SU-DHL-6 (cell line): ENCODE measurements at regions not wholly inside any gene's neighbourhood (a gene's known extent, or its start where the extent isn't known, plus 50 kb on each side); places are given as distances from the start of the nearest gene placed in this dataset.

Experiments used
- H2AFZ ChIP-seq: fragments of 200-600 bp; sonication (generic); 2 replicates; pipeline ENCODE4 v1.6.1; 2014; ENCODE audit warnings: low read depth, mild to moderate bottlenecking, moderate library complexity, mixed read lengths, antibody characterized with exemption, low read length; ENCODE audit not compliant: severe bottlenecking
- H3F3A ChIP-seq: fragments of 200-600 bp; shearing (Covaris generic); 2 replicates; pipeline ENCODE4 v1.6.0; 2016; ENCODE audit warnings: antibody characterized with exemption, mild to moderate bottlenecking; ENCODE audit not compliant: insufficient read depth
- H3K27ac ChIP-seq: fragments of 200-600 bp; sonication (generic); 2 replicates; pipeline ENCODE4 v1.5.1; 2016; ENCODE audit warnings: low read depth, mild to moderate bottlenecking, low read length, moderate library complexity, mixed read lengths
- H3K27me3 ChIP-seq: fragments of 200-600 bp; sonication (generic), shearing (Covaris generic); 2 replicates; pipeline ENCODE4 v1.6.0; 2014; ENCODE audit warnings: mild to moderate bottlenecking, low read length
- H3K36me3 ChIP-seq: fragments of 200-600 bp; sonication (generic); 2 replicates; pipeline ENCODE4 v1.6.1; 2014; ENCODE audit warnings: mild to moderate bottlenecking, low read length, mixed read lengths
- H3K4me2 ChIP-seq: fragments of 300-600, 200-600 bp; shearing (Covaris generic), sonication (generic); 2 replicates; pipeline ENCODE4 v1.6.0; 2014; ENCODE audit warnings: low read length, low read depth, mild to moderate bottlenecking; ENCODE audit not compliant: poor library complexity, severe bottlenecking
- H3K4me3 ChIP-seq: fragments of 200-600 bp; sonication (generic); 2 replicates; pipeline ENCODE4 v1.5.1; 2014; ENCODE audit warnings: antibody characterized with exemption, low read length, mild to moderate bottlenecking, mixed read lengths; ENCODE audit not compliant: insufficient read depth, poor library complexity, severe bottlenecking
- H3K79me2 ChIP-seq: fragments of 200-600 bp; sonication (generic); 2 replicates; pipeline ENCODE4 v1.6.1; 2014; ENCODE audit warnings: mild to moderate bottlenecking, low read length, moderate library complexity; ENCODE audit not compliant: insufficient read depth
- H3K9ac ChIP-seq: fragments of 200-600 bp; sonication (generic); 2 replicates; pipeline ENCODE4 v1.7.0; 2014; ENCODE audit warnings: mild to moderate bottlenecking, low read length
- H3K9me2 ChIP-seq: fragments of 200-600 bp; sonication (generic); replicated peaks from 2 replicates; pipeline ENCODE4 v1.6.1; 2014; ENCODE audit warnings: low read length; ENCODE audit not compliant: insufficient read depth
- H3K9me3 ChIP-seq: fragments of 200-600 bp; sonication (generic); 2 replicates; pipeline ENCODE4 v1.6.1; 2014; ENCODE audit warnings: low read length, mixed read lengths; ENCODE audit not compliant: insufficient read depth
- H4K20me1 ChIP-seq: fragments of 200-600 bp; sonication (generic); 2 replicates; pipeline ENCODE4 v1.6.1; 2014; ENCODE audit warnings: low read depth, mild to moderate bottlenecking, antibody characterized with exemption, low read length, moderate library complexity, mixed read lengths
- CTCF ChIP-seq: fragments of 200-600 bp; sonication (generic); IDR thresholded peaks from one replicate; pipeline ENCODE4 v1.5.1; 2017; ENCODE audit warnings: antibody characterized with exemption, mild to moderate bottlenecking, low read length, moderate library complexity; ENCODE audit not compliant: insufficient read depth, poor library complexity, severe bottlenecking
- EZH2phosphoT487 ChIP-seq: fragments of 200-600 bp; sonication (generic), shearing (Covaris generic); conservative IDR thresholded peaks from 2 replicates; pipeline ENCODE4 v1.6.1; 2018; ENCODE audit warnings: mild to moderate bottlenecking, antibody characterized with exemption, low read length, moderate library complexity, mixed read lengths

DNA sequence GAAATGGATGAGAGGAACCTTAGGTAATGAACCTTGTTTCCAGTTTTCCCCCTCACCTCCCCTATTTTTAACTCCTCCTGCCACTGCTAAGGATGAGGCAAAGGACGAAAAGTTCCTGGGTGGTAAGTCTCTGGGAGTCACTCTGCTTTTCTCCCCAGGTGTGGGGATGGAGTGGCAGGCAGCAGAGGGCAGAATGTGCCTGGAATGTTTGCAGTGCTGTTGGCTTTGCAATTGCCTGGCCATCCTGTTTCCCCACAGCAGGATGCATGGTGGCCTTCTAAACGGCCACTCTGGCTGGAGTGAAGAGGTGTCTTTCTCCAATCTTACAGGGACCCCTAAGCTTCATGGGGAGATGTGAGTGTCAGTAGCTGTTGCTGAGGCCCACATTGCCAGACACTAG is 432.5 kb upstream of the ZFHX3 start:
- Histone ChIP-seq H3F3A (no peaks in the 10 kb centered on the region), H3K9ac (no peak overlapping the region), H4K20me1 (no peaks in the 10 kb centered on the region), H3K9me2 (no peaks in the 10 kb centered on the region), H3K79me2 (no peaks in the 10 kb centered on the region), H3K27me3 (no peaks in the 10 kb centered on the region), H3K4me3 (no peak overlapping the region), H2AFZ (no peak overlapping the region), H3K27ac (no peak overlapping the region), H3K36me3 (no peaks in the 10 kb centered on the region), H3K9me3 (no peaks in the 10 kb centered on the region), H3K4me2 (no peak overlapping the region)
- no peak for TF ChIP-seq EZH2phosphoT487
- no peak for TF ChIP-seq CTCF

DNA sequence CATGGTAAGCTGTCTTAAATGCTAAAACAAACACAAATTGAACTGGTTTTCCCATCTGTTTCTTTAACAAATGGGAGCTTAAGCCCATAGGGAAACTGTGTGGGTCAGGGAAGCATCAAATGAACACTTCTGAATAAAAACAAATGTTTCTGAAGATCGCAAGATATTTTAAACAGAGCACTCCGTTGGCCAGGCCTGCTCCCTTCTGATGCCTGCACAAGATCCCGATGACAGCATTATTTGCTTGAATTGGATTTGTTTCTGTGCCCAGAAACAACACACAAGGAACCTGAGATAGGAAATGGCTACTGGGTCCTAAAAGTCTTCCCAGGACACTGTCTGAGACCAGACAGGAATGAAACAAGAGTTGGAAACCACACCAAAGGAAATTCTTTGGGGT is 425.8 kb upstream of the ZFHX3 start:
- Histone ChIP-seq H3K27me3 (no peaks in the 10 kb centered on the region), H3K9me2 (no peaks in the 10 kb centered on the region), H2AFZ (no peak overlapping the region), H3K27ac (no peak overlapping the region), H3K4me3 (no peak overlapping the region), H3F3A (no peaks in the 10 kb centered on the region), H3K36me3 (no peaks in the 10 kb centered on the region), H4K20me1 (no peaks in the 10 kb centered on the region), H3K9me3 (no peaks in the 10 kb centered on the region), H3K9ac (no peak overlapping the region), H3K79me2 (no peaks in the 10 kb centered on the region), H3K4me2 (no peak overlapping the region)
- no peak for TF ChIP-seq CTCF
- no peak for TF ChIP-seq EZH2phosphoT487

DNA sequence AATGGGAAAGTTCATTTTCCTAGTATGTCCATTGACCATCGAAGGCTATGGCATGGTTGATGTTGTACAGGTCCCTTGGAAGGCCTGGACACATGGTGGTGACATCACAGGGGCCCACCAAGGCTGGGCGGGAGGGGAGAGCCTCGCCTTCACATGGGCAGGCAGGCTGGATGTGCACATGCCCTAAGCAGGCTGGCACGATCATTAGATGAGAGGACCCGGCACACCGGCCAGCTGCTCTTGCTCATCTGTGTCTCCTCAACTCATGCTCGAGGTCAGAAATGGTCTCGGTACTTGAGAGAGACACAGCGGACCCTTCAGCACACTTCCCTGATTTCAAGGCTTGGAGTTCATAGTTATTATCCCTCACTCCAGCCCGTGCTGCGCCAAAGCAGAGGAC is 416.9 kb upstream of the ZFHX3 start:
- Histone ChIP-seq H3K79me2 (no peaks in the 10 kb centered on the region), H3K9me2 (no peaks in the 10 kb centered on the region; the same call in 1 of the 2 replicates), H3K27me3 (no peaks in the 10 kb centered on the region), H2AFZ (no peak overlapping the region), H3K9ac (no peak overlapping the region), H4K20me1 (no peaks in the 10 kb centered on the region), H3K36me3 (no peaks in the 10 kb centered on the region), H3F3A (no peaks in the 10 kb centered on the region), H3K9me3 (no peaks in the 10 kb centered on the region), H3K4me2 (no peak overlapping the region), H3K4me3 (no peak overlapping the region), H3K27ac (no peak overlapping the region)
- no peak for TF ChIP-seq CTCF
- TF ChIP-seq EZH2phosphoT487: no peak
